H54 (cell line): ENCODE measurements at regions not wholly inside any gene's neighbourhood (a gene's known extent, or its start where the extent isn't known, plus 50 kb on each side); places are given as distances from the start of the nearest gene placed in this dataset.

ENCODE experiments used
- DNase-seq: peaks from one replicate; pipeline ENCODE4 v3.0.0; 2011; ENCODE audit warnings: low spot score, mixed read lengths; ENCODE audit not compliant: insufficient read length
- FAIRE-seq: peaks from 3 replicates; lab custom pipeline; 2011; peaks lifted over from hg19 to GRCh38; lab: Jason Lieb, UNC
- POLR2A ChIP-seq: IDR thresholded peaks from 2 replicates; pipeline ENCODE4 v1.6.1; 2011; ENCODE audit warnings: low read depth, mild to moderate bottlenecking, low read length

GRCh38 chr13:50691176-50691680 is 152.3 kb downstream of the DLEU7 start:
- FAIRE-seq (no peak), DNase-seq (no peak)
- no peak for TF ChIP-seq POLR2A

GRCh38 chr13:50691681-50692263 is 151.7 kb downstream of the DLEU7 start:
- no peak for FAIRE-seq
- no peak for TF ChIP-seq POLR2A
- DNase-seq, result no peak

GRCh38 chr13:50692396-50692915 is 151.0 kb downstream of the DLEU7 start:
- no peak for FAIRE-seq
- TF ChIP-seq POLR2A, result no peak
- no peak for DNase-seq

GRCh38 chr13:50693727-50694126 is 149.8 kb downstream of the DLEU7 start:
- TF ChIP-seq POLR2A, result no peak
- no peak for FAIRE-seq
- no peak for DNase-seq

- FAIRE-seq (no peak), DNase-seq (no peak)
- no peak for TF ChIP-seq POLR2A
Measured at GRCh38 chr13:50697746-50698539, 145.5 kb downstream of the DLEU7 start.

GRCh38 chr13:50699874-50700663 is 143.4 kb downstream of the DLEU7 start:
- FAIRE-seq, result no peak
- no peak for TF ChIP-seq POLR2A
- no peak for DNase-seq

GRCh38 chr13:50700664-50701305 is 142.7 kb downstream of the DLEU7 start:
- no peak for TF ChIP-seq POLR2A
- FAIRE-seq (no peak), DNase-seq (no peak)

GRCh38 chr13:50701469-50701868 is 142.0 kb downstream of the DLEU7 start:
- no peak for TF ChIP-seq POLR2A
- FAIRE-seq, result no peak
- DNase-seq, result no peak

- FAIRE-seq (no peak), DNase-seq (no peak)
- no peak for TF ChIP-seq POLR2A
Measured at GRCh38 chr13:50706505-50706904, 137.0 kb downstream of the DLEU7 start.

- no peak for DNase-seq
- FAIRE-seq, result no peak
Measured at GRCh38 chr13:50707628-50708027, 135.9 kb downstream of the DLEU7 start.

GRCh38 chr13:50708461-50708860 is 135.0 kb downstream of the DLEU7 start:
- no peak for DNase-seq
- FAIRE-seq, result no peak
- no peak for TF ChIP-seq POLR2A

More at GRCh38 chr13:50707628-50708027, 135.9 kb downstream of the DLEU7 start:
- TF ChIP-seq POLR2A, result no peak

GRCh38 chr13:50709058-50709457 is 134.4 kb downstream of the DLEU7 start:
- TF ChIP-seq POLR2A, result no peak
- no peak for FAIRE-seq
- no peak for DNase-seq

GRCh38 chr13:50711131-50711815 is 132.2 kb downstream of the DLEU7 start:
- no peak for TF ChIP-seq POLR2A
- no peak for DNase-seq
- no peak for FAIRE-seq
